Endothelial cell of umbilical vein (primary cell): ENCODE measurements at regions not wholly inside any gene's neighbourhood (a gene's known extent, or its start where the extent isn't known, plus 50 kb on each side); places are given as distances from the start of the nearest gene placed in this dataset.

Experiments used
- BruUV-seq: library from RNA; stranded (reverse); fragments of 400-500 nt; replicated peaks from 2 replicates; lab custom pipeline; 2021; lab: Mats Ljungman, UMichigan
- CTCF ChIA-PET: fragments of 300-600, 350-600 bp; sonication (Branson Sonifier 250); formaldehyde crosslinking; loops from one replicate; lab custom pipeline; 2021; ENCODE audit warnings: antibody characterized with exemption, inconsistent platforms; lab: Charles Lee
- POLR2A ChIA-PET: fragments of 300-600, 350-600 bp; sonication (Branson Sonifier 250); formaldehyde crosslinking; loops from one replicate; lab custom pipeline; 2021; ENCODE audit warnings: antibody characterized with exemption, inconsistent platforms; lab: Charles Lee
- DNase-seq: peaks from one replicate; pipeline ENCODE4 v3.0.0-alpha.2; 2011; ENCODE audit warnings: low read depth, low spot score
- FAIRE-seq: peaks from 2 replicates; lab custom pipeline; 2011; peaks lifted over from hg19 to GRCh38; lab: Jason Lieb, UNC
- H2AFZ ChIP-seq: 2 replicates; pipeline ENCODE4 v1.6.0; 2012; ENCODE audit warnings: low read depth, low read length, control low read depth, inconsistent platforms
- H3K27ac ChIP-seq: 2 replicates; pipeline ENCODE4 v1.5.1; 2011; ENCODE audit warnings: low read depth, mild to moderate bottlenecking, control low read depth, low read length, moderate library complexity; ENCODE audit not compliant: insufficient read depth
- H3K27me3 ChIP-seq, 2 experiments: 2 replicates each; pipeline versions ENCODE4 v1.6.0 to v1.6.1; 2011; ENCODE audit warnings: low read length in 2 of 2, mixed read lengths in 1 of 2; ENCODE audit not compliant: control insufficient read depth in 2 of 2, insufficient read depth in 2 of 2
- H3K36me3 ChIP-seq, 2 experiments: 2 replicates in 1 of 2; 3 replicates in 1 of 2; pipeline ENCODE4 v1.5.1; 2011; ENCODE audit warnings: low read length in 2 of 2, mild to moderate bottlenecking in 1 of 2, moderate library complexity in 1 of 2; ENCODE audit not compliant: control insufficient read depth in 2 of 2, insufficient read depth in 2 of 2; ENCODE audit errors: extremely low read depth in 1 of 2
- H3K4me1 ChIP-seq: 3 replicates; pipeline ENCODE4 v1.5.1; 2011; ENCODE audit warnings: mild to moderate bottlenecking, low read length; ENCODE audit not compliant: control insufficient read depth, insufficient read depth; ENCODE audit errors: extremely low read depth
- H3K4me2 ChIP-seq: 2 replicates; pipeline ENCODE4 v1.6.1; 2011; ENCODE audit warnings: low read length, control low read depth, mixed read lengths; ENCODE audit not compliant: insufficient read depth
- H3K4me3 ChIP-seq, 3 experiments: fragments of 200-600 bp in 1 of 3; sonication (generic), shearing (Covaris generic) in 1 of 3; replicated peaks in 1 of 3; 2 replicates each; pipeline ENCODE4 v1.5.1; 2011 to 2016; ENCODE audit warnings: control low read depth in 3 of 3, low read length in 3 of 3, mild to moderate bottlenecking in 2 of 3, inconsistent platforms in 1 of 3, low read depth in 1 of 3, moderate library complexity in 1 of 3; ENCODE audit not compliant: insufficient read depth in 1 of 3
- H3K79me2 ChIP-seq: 2 replicates; pipeline ENCODE4 v1.6.0; 2012; ENCODE audit warnings: low read length, inconsistent platforms; ENCODE audit not compliant: control insufficient read depth, insufficient read depth
- H3K9ac ChIP-seq: replicated peaks from 2 replicates; pipeline ENCODE3; 2011; ENCODE audit warnings: low read length, control low read depth; ENCODE audit not compliant: insufficient read depth; ENCODE audit errors: extremely low read depth
- H3K9me1 ChIP-seq: replicated peaks from 3 replicates; pipeline ENCODE4 v1.6.0; 2011; ENCODE audit warnings: mild to moderate bottlenecking, low read length; ENCODE audit not compliant: control insufficient read depth, insufficient read depth; ENCODE audit errors: extremely low read depth
- H3K9me3 ChIP-seq: replicated peaks from 2 replicates; pipeline ENCODE4 v1.5.1; 2012; ENCODE audit warnings: low read length, inconsistent platforms; ENCODE audit not compliant: control insufficient read depth, insufficient read depth
- H4K20me1 ChIP-seq: replicated peaks from 2 replicates; pipeline ENCODE3; 2011; ENCODE audit warnings: mild to moderate bottlenecking, low read length; ENCODE audit not compliant: control insufficient read depth, insufficient read depth; ENCODE audit errors: extremely low read depth
- CTCF ChIP-seq, 2 donors: IDR thresholded peaks; 1 replicate in 1 of 2; 2 replicates in 1 of 2; pipeline ENCODE4 v1.5.1; 2011; ENCODE audit warnings: low read length in 2 of 2, mild to moderate bottlenecking in 2 of 2, moderate library complexity in 2 of 2, control low read depth in 1 of 2, inconsistent platforms in 1 of 2, low read depth in 1 of 2; ENCODE audit not compliant: insufficient read depth in 1 of 2; ENCODE audit errors: extremely low read depth in 1 of 2
- EZH2 ChIP-seq: IDR thresholded peaks from 2 replicates; pipeline ENCODE4 v1.6.1; 2012; ENCODE audit warnings: borderline replicate concordance, low read depth, mild to moderate bottlenecking, moderate library complexity, low read length, inconsistent platforms; ENCODE audit not compliant: severe bottlenecking
- FOS ChIP-seq: IDR thresholded peaks from 2 replicates; pipeline ENCODE4 v1.6.1; 2011; ENCODE audit warnings: mild to moderate bottlenecking, low read length, moderate library complexity, borderline replicate concordance; ENCODE audit not compliant: insufficient read depth
- GATA2 ChIP-seq: IDR thresholded peaks from 2 replicates; pipeline ENCODE4 v1.7.0; 2011; ENCODE audit warnings: low read depth, mild to moderate bottlenecking, moderate library complexity, mixed read lengths, low read length; ENCODE audit not compliant: insufficient read length, insufficient read depth
- JUN ChIP-seq: IDR thresholded peaks from 2 replicates; pipeline ENCODE4 v1.6.1; 2011; ENCODE audit warnings: borderline replicate concordance, low read depth; ENCODE audit not compliant: insufficient read length, insufficient read depth
- MAX ChIP-seq: IDR thresholded peaks from 2 replicates; pipeline ENCODE4 v1.6.1; 2011; ENCODE audit not compliant: insufficient read depth, insufficient read length
- MYC ChIP-seq: IDR thresholded peaks from one replicate; pipeline ENCODE4 v1.6.1; 2011; ENCODE audit warnings: mild to moderate bottlenecking, low read depth, low read length
- POLR2A ChIP-seq: IDR thresholded peaks from 2 replicates; pipeline ENCODE4 v1.6.1; 2012; ENCODE audit warnings: low read depth, mild to moderate bottlenecking, control low read depth, low read length
- POLR2AphosphoS5 ChIP-seq: IDR thresholded peaks from 2 replicates; pipeline ENCODE4 v1.6.1; 2012; ENCODE audit warnings: low read depth, mild to moderate bottlenecking, control low read depth, low read length, moderate library complexity; ENCODE audit not compliant: insufficient read depth
- dilution Hi-C: fragments of 300-500 bp; cut with MboI; formaldehyde crosslinking; loops from one replicate; pipeline ENCODE4 v1.15.0; 2019; ENCODE audit warnings: low sequenced_read_pairs; ENCODE audit not compliant: extremely low pct_ligation_motif_present
- intact Hi-C: fragments of 100-400 bp; cut with micrococcal nuclease; formaldehyde crosslinking; loops from one replicate; pipeline ENCODE4 v1.10.0; 2022

- H3K9ac ChIP-seq: no peak overlapping the region
- CTCF ChIA-PET: no interaction called here
- TF ChIP-seq MYC (no peak), JUN (no peak), GATA2 (no peak)
- H3K36me3 ChIP-seq: no peaks in the 10 kb centered on the region
- H3K27ac ChIP-seq: no peak overlapping the region
- no TSS peak for BruUV-seq
- DNase-seq (no peak), FAIRE-seq (no peak)
- intact Hi-C loops: loop anchor here (10.0 kb wide), 1 partner anchor 896 kb away; no protein-coding TSS in a partner anchor
- no peak overlapping the region for H3K4me3 ChIP-seq
- H3K27me3 ChIP-seq: no peaks in the 10 kb centered on the region
- H3K9me1 ChIP-seq: no peaks in the 10 kb centered on the region
- dilution Hi-C loops: no loop called here
- no peaks in the 10 kb centered on the region for H3K4me1 ChIP-seq
- no peak overlapping the region for H3K4me2 ChIP-seq
- H4K20me1 ChIP-seq: no peaks in the 10 kb centered on the region
- no peaks in the 10 kb centered on the region for H3K9me3 ChIP-seq
- POLR2A ChIA-PET: no interaction called here
- H3K79me2 ChIP-seq: no peaks in the 10 kb centered on the region
- H2AFZ ChIP-seq: no peak overlapping the region
These were observed 100.9 kb downstream of the NXPE2 start for GRCh38 chr11:114779189-114779588.

GRCh38 chr11:114782650-114783310, 104.5 kb downstream of the NXPE2 start:
- no peaks in the 10 kb centered on the region for H3K4me1 ChIP-seq
- no peaks in the 10 kb centered on the region for H3K27me3 ChIP-seq
- DNase-seq (no peak), FAIRE-seq (no peak)
- CTCF ChIA-PET: interaction anchor here (2.2 kb wide), 1 partner anchor 8 kb away, joined by 8 read pairs; no protein-coding TSS in a partner anchor
- no peak overlapping the region for H3K4me3 ChIP-seq
- no peak overlapping the region for H3K9ac ChIP-seq
- H3K9me1 ChIP-seq: no peaks in the 10 kb centered on the region
- no peak overlapping the region for H3K4me2 ChIP-seq
- no peaks in the 10 kb centered on the region for H3K79me2 ChIP-seq
- H3K27ac ChIP-seq: no peak overlapping the region
- no peak overlapping the region for H2AFZ ChIP-seq
- H3K36me3 ChIP-seq: no peaks in the 10 kb centered on the region
- no peaks in the 10 kb centered on the region for H3K9me3 ChIP-seq
- no peaks in the 10 kb centered on the region for H4K20me1 ChIP-seq
- TF ChIP-seq MAX (no peak), JUN (no peak), POLR2A (no peak), EZH2 (no peak), GATA2 (no peak), CTCF (IDR thresholded peaks at IDR 0.05; ENCODE audit: extremely low read depth in 1 of 2, insufficient read depth in 1 of 2, low read depth in 1 of 2, low read length in 2 of 2) (no peak), MYC (no peak), FOS (no peak), POLR2AphosphoS5 (no peak)
- dilution Hi-C loops: no loop called here
- BruUV-seq: no TSS peak
- POLR2A ChIA-PET: no interaction called here
- intact Hi-C loops: no loop called here
